ENCODE measurements at regions not wholly inside any gene's neighbourhood (a gene's known extent, or its start where the extent isn't known, plus 50 kb on each side); places are given as distances from the start of the nearest gene placed in this dataset.

DNA sequence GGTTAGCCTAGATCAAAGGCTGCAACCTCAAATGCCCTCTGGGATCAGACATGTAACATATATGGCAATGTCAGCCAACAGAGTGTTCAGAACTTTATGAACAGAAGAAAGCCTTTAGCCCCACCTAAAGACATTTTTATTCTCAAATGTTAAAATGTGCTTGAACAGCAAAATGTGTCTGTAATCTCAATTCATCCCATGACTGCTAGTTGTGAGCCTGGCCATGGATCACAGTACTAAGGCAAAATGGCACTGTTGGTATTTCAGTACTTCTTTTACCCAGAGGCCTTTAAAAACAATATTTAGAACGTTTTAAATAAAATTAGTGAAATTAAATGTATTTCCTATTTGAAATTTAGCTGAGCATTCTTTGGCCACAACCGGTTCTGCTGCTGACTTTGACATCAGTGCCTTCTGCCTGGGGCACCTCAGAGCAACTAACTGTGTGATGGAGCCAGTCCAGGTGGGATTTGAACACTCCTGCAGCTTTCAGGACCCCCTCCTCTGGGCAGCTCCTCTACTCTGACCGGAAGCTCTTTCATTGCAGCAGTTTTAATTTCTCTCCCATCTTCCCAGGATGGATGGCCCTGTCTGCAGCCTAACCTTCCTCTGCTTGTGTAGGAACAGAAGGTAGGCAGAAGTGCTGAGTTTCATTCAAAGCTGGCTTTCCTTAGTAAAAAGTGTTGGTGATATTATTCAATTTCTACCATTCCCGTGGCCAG is 68.3 kb upstream of the NFIA start:
- no peaks in the 10 kb centered on the region for H4K20me1 ChIP-seq (ENCODE audit: insufficient read depth, low read length)
- no peak overlapping the region for H2AFZ ChIP-seq (ENCODE audit: low read length)
- POLR2A ChIA-PET, result interaction anchor here (0.6 kb wide), 1 partner anchor 198 kb away, joined by 3 read pairs; no protein-coding TSS in a partner anchor
- H3K79me2 ChIP-seq (ENCODE audit: insufficient read depth, low read depth, low read length), result no peaks in the 10 kb centered on the region
- no peaks in the 10 kb centered on the region for H3K36me3 ChIP-seq (ENCODE audit: insufficient read depth, low read length)
- CTCF ChIA-PET (ENCODE audit: unreplicated experiment), result no interaction called here
- no peak overlapping the region for H3K4me2 ChIP-seq (ENCODE audit: low read length)
- H3K4me3 ChIP-seq (ENCODE audit: low read depth, low read length, poor library complexity, severe bottlenecking), result no peak overlapping the region
- no peak for TF ChIP-seq EZH2phosphoT487 (IDR thresholded peaks at IDR 0.05; ENCODE audit: borderline replicate concordance, low read depth, low read length)
- no peak overlapping the region for H3K27ac ChIP-seq (ENCODE audit: low read depth, low read length, poor library complexity, severe bottlenecking)
- no peaks in the 10 kb centered on the region for H3K4me1 ChIP-seq (ENCODE audit: insufficient read depth, low read length, poor library complexity, severe bottlenecking)
- no peaks in the 10 kb centered on the region for H3K9me2 ChIP-seq (ENCODE audit: insufficient read depth, low read length)
- no peak for DNase-seq (ENCODE audit: low spot score)
- intact Hi-C loops (cut with micrococcal nuclease; ENCODE audit: unreplicated experiment), result no loop called here
- no TSS peak for BruUV-seq (replicated peaks)
- H3K9me3 ChIP-seq (ENCODE audit: low read length), result no peaks in the 10 kb centered on the region

DNA sequence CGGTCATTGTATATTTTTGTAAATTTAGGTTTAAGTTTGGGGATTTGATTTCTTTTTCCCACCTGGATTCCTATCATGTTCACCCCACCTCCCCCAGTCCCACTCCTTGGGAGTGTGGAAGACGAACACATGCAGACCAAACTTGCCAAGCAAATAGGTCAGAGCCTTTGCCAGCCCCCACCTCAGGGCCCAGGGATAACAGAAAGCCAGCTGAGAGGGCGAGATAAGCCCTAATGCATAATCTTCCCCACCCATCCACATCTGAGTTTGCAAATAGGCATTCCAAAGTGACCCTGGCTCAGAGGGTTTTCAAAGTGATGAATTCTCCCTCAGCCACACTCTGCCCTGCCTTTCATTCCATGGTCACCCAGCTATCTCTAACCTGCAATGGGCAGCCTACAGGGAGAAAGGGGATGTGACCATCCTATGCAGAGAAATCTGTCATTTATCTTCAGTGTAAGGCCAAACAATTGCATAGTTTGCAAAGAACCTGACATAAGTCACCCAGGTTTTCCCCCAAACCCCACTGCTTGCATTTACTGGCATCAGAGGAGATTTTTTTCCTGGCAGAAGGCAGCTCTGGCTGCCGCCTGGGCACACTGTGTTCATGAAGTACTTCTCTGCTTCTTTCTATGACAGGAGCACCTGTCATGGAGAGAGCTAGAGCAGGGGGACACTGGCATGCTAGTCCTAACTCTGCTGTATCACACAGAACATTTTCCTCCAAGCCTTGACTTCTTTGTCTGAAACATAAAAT is 69.0 kb upstream of the NFIA start:
- H3K79me2 ChIP-seq (ENCODE audit: insufficient read depth, low read depth, low read length), result no peaks in the 10 kb centered on the region
- ChIA-PET POLR2A (no interaction called here), CTCF (ENCODE audit: unreplicated experiment) (interaction anchor here (0.6 kb wide), 1 partner anchor 36 kb away, joined by 4 read pairs; no protein-coding TSS in a partner anchor)
- H3K4me3 ChIP-seq (ENCODE audit: low read depth, low read length, poor library complexity, severe bottlenecking), result no peak overlapping the region
- no peaks in the 10 kb centered on the region for H3K4me1 ChIP-seq (ENCODE audit: insufficient read depth, low read length, poor library complexity, severe bottlenecking)
- no peaks in the 10 kb centered on the region for H4K20me1 ChIP-seq (ENCODE audit: insufficient read depth, low read length)
- no peak overlapping the region for H3K4me2 ChIP-seq (ENCODE audit: low read length)
- H3K9me2 ChIP-seq (ENCODE audit: insufficient read depth, low read length), result no peaks in the 10 kb centered on the region
- BruUV-seq (replicated peaks), result no TSS peak
- no peak for TF ChIP-seq EZH2phosphoT487 (IDR thresholded peaks at IDR 0.05; ENCODE audit: borderline replicate concordance, low read depth, low read length)
- TF ChIP-seq, protein P1, sequence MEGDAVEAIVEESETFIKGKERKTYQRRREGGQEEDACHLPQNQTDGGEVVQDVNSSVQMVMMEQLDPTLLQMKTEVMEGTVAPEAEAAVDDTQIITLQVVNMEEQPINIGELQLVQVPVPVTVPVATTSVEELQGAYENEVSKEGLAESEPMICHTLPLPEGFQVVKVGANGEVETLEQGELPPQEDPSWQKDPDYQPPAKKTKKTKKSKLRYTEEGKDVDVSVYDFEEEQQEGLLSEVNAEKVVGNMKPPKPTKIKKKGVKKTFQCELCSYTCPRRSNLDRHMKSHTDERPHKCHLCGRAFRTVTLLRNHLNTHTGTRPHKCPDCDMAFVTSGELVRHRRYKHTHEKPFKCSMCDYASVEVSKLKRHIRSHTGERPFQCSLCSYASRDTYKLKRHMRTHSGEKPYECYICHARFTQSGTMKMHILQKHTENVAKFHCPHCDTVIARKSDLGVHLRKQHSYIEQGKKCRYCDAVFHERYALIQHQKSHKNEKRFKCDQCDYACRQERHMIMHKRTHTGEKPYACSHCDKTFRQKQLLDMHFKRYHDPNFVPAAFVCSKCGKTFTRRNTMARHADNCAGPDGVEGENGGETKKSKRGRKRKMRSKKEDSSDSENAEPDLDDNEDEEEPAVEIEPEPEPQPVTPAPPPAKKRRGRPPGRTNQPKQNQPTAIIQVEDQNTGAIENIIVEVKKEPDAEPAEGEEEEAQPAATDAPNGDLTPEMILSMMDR (conservative IDR thresholded peaks at IDR 0.05; ENCODE audit: low read length), result no peak
- intact Hi-C loops (cut with micrococcal nuclease; ENCODE audit: unreplicated experiment), result no loop called here
- H2AFZ ChIP-seq (ENCODE audit: low read length), result no peak overlapping the region
- no peak overlapping the region for H3K27ac ChIP-seq (ENCODE audit: low read depth, low read length, poor library complexity, severe bottlenecking)
- H3K36me3 ChIP-seq (ENCODE audit: insufficient read depth, low read length), result no peaks in the 10 kb centered on the region
- H3K9me3 ChIP-seq (ENCODE audit: low read length), result no peaks in the 10 kb centered on the region
- no peak for DNase-seq (ENCODE audit: low spot score)

DNA sequence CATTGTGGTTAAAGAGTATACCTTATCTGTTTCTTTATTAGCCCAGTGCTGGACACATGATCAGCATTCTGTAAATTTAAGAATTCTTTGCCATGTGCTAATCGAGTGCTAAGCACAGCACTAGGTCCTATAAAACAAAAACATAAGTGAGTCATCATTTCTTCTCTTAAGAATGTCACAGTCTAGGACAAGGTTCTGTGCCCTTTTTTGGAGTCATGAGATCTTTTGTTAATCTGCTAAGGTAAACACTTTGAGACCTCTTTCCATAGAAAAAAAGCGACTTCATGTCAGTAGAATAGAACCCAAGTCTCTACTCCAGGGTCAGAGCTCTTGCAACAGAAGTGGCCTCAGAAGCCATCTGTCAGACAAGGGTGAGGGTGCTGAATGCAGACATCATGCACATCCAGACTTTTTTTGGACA is 70.0 kb upstream of the NFIA start:
- BruUV-seq (replicated peaks), result no TSS peak
- no peak for DNase-seq (ENCODE audit: low spot score)
- POLR2A ChIA-PET, result interaction anchor here (0.7 kb wide), 1 partner anchor 701 kb away, joined by 3 read pairs; no protein-coding TSS in a partner anchor
- intact Hi-C loops (cut with micrococcal nuclease; ENCODE audit: unreplicated experiment), result no loop called here
- no peaks in the 10 kb centered on the region for H3K79me2 ChIP-seq (ENCODE audit: insufficient read depth, low read depth, low read length)
- no peaks in the 10 kb centered on the region for H3K36me3 ChIP-seq (ENCODE audit: insufficient read depth, low read length)
- no peaks in the 10 kb centered on the region for H3K9me3 ChIP-seq (ENCODE audit: low read length)
- CTCF ChIA-PET (ENCODE audit: unreplicated experiment), result no interaction called here
- H2AFZ ChIP-seq (ENCODE audit: low read length), result no peak overlapping the region
- no peak overlapping the region for H3K27ac ChIP-seq (ENCODE audit: low read depth, low read length, poor library complexity, severe bottlenecking)
- no peaks in the 10 kb centered on the region for H3K9me2 ChIP-seq (ENCODE audit: insufficient read depth, low read length)
- no peak overlapping the region for H3K4me3 ChIP-seq (ENCODE audit: low read depth, low read length, poor library complexity, severe bottlenecking)
- no peaks in the 10 kb centered on the region for H4K20me1 ChIP-seq (ENCODE audit: insufficient read depth, low read length)
- TF ChIP-seq EZH2phosphoT487 (IDR thresholded peaks at IDR 0.05; ENCODE audit: borderline replicate concordance, low read depth, low read length), result no peak
- TF ChIP-seq, protein P1 (conservative IDR thresholded peaks at IDR 0.05; ENCODE audit: low read length), result no peak
- H3K4me2 ChIP-seq (ENCODE audit: low read length), result no peak overlapping the region
- no peaks in the 10 kb centered on the region for H3K4me1 ChIP-seq (ENCODE audit: insufficient read depth, low read length, poor library complexity, severe bottlenecking)

All from OCI-LY7 (cell line).